ENCODE measurements at regions not wholly inside any gene's neighbourhood (a gene's known extent, or its start where the extent isn't known, plus 50 kb on each side); places are given as distances from the start of the nearest gene placed in this dataset.

DNA sequence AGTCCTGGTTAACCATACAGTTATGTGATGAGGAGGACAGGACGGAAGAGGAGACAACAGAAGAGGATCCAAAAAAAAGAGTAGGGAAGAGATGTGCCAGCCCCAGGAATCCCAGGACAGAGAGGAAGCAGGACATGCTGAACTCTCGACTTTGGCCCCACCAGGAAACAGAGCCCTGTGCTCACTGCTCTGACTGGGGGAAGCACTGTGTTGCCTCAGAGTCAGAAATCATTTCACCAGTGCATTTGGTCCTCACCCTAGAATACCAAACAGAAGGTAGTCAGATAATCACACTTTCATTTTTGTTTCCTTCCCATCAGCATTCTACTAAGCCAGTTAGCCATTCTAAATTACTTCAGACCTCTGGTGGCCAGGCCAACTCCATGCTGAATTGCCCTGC lies 421.0 kb upstream of the CDH5 start:
- no peak for DNase-seq (ENCODE audit: low read depth in 1 of 2, low spot score in 1 of 2)
- no peak for TF ChIP-seq GABPA (IDR thresholded peaks at IDR 0.05; ENCODE audit: low read depth)
- TF ChIP-seq, protein P1, sequence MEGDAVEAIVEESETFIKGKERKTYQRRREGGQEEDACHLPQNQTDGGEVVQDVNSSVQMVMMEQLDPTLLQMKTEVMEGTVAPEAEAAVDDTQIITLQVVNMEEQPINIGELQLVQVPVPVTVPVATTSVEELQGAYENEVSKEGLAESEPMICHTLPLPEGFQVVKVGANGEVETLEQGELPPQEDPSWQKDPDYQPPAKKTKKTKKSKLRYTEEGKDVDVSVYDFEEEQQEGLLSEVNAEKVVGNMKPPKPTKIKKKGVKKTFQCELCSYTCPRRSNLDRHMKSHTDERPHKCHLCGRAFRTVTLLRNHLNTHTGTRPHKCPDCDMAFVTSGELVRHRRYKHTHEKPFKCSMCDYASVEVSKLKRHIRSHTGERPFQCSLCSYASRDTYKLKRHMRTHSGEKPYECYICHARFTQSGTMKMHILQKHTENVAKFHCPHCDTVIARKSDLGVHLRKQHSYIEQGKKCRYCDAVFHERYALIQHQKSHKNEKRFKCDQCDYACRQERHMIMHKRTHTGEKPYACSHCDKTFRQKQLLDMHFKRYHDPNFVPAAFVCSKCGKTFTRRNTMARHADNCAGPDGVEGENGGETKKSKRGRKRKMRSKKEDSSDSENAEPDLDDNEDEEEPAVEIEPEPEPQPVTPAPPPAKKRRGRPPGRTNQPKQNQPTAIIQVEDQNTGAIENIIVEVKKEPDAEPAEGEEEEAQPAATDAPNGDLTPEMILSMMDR (IDR thresholded peaks at IDR 0.05; ENCODE audit: insufficient read depth, low read length), result no peak
- TF ChIP-seq, protein P2, sequence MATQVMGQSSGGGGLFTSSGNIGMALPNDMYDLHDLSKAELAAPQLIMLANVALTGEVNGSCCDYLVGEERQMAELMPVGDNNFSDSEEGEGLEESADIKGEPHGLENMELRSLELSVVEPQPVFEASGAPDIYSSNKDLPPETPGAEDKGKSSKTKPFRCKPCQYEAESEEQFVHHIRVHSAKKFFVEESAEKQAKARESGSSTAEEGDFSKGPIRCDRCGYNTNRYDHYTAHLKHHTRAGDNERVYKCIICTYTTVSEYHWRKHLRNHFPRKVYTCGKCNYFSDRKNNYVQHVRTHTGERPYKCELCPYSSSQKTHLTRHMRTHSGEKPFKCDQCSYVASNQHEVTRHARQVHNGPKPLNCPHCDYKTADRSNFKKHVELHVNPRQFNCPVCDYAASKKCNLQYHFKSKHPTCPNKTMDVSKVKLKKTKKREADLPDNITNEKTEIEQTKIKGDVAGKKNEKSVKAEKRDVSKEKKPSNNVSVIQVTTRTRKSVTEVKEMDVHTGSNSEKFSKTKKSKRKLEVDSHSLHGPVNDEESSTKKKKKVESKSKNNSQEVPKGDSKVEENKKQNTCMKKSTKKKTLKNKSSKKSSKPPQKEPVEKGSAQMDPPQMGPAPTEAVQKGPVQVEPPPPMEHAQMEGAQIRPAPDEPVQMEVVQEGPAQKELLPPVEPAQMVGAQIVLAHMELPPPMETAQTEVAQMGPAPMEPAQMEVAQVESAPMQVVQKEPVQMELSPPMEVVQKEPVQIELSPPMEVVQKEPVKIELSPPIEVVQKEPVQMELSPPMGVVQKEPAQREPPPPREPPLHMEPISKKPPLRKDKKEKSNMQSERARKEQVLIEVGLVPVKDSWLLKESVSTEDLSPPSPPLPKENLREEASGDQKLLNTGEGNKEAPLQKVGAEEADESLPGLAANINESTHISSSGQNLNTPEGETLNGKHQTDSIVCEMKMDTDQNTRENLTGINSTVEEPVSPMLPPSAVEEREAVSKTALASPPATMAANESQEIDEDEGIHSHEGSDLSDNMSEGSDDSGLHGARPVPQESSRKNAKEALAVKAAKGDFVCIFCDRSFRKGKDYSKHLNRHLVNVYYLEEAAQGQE (IDR thresholded peaks at IDR 0.05; ENCODE audit: insufficient replicate concordance, low read depth), result no peak
- H3K4me3 ChIP-seq (replicated peaks; ENCODE audit: insufficient read depth, low read length), result no peak overlapping the region
- no peak overlapping the region for H3K27ac ChIP-seq (replicated peaks)
- H3K27me3 ChIP-seq (ENCODE audit: insufficient read depth, poor library complexity, severe bottlenecking), result no peaks in the 10 kb centered on the region

DNA sequence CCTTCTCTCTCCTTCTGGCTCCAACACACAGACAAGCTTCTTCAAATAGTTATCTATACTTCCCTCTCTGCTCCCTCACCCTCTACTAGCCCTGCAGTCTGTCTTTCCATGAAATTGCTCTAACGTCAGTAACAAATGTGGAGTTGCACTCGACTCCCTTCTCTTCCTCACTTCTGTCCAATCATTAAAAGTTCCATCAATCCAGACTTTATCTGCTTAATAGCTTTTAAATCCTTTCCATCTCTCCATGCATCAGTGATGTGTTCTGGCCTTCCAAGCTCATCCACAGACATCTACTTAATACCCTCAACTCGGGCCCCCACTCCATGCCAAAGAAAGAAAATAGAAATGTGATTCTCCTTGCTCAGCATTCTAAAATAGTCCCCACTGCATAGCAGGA lies 422.1 kb upstream of the CDH5 start:
- no peaks in the 10 kb centered on the region for H3K27me3 ChIP-seq (ENCODE audit: insufficient read depth, poor library complexity, severe bottlenecking)
- H3K27ac ChIP-seq (replicated peaks), result no peak overlapping the region
- H3K4me3 ChIP-seq (replicated peaks; ENCODE audit: insufficient read depth, low read length), result no peak overlapping the region
- no peak for DNase-seq (ENCODE audit: low read depth in 1 of 2, low spot score in 1 of 2)
- TF ChIP-seq SPI1 (IDR thresholded peaks at IDR 0.05; ENCODE audit: borderline replicate concordance, low read depth), result no peak
- TF ChIP-seq GABPA (IDR thresholded peaks at IDR 0.05; ENCODE audit: low read depth), result no peak
- TF ChIP-seq, protein P2 (IDR thresholded peaks at IDR 0.05; ENCODE audit: insufficient replicate concordance, low read depth), result no peak
- TF ChIP-seq POLR2AphosphoS5 (IDR thresholded peaks at IDR 0.05; ENCODE audit: low read depth), result no peak
- TF ChIP-seq, protein P1 (IDR thresholded peaks at IDR 0.05; ENCODE audit: insufficient read depth, low read length), result no peak

DNA sequence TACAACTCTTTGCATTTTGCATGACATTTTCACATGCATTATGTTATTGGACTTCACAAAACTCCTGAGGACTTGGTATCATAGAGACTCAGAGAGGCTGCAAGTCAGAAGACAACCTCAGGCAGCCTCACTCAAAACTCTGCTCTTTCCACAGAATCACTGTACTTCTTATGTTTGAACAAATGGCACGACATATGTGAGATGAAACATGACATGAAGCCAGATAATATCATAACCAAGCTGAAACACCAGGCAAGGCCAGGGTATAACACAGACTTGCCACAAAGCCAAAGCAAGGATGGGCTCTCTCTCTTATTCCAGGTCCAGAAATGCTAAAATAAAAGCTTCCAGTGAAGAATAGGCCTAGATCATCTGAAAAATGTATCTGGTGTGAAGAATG lies 425.8 kb upstream of the CDH5 start:
- TF ChIP-seq, protein P1 (IDR thresholded peaks at IDR 0.05; ENCODE audit: insufficient read depth, low read length), result no peak
- Histone ChIP-seq H3K4me3 (replicated peaks; ENCODE audit: insufficient read depth, low read length) (no peak overlapping the region), H3K27ac (replicated peaks) (no peak overlapping the region), H3K27me3 (ENCODE audit: insufficient read depth, poor library complexity, severe bottlenecking) (no peaks in the 10 kb centered on the region)
- no peak for DNase-seq (ENCODE audit: low read depth in 1 of 2, low spot score in 1 of 2)

DNA sequence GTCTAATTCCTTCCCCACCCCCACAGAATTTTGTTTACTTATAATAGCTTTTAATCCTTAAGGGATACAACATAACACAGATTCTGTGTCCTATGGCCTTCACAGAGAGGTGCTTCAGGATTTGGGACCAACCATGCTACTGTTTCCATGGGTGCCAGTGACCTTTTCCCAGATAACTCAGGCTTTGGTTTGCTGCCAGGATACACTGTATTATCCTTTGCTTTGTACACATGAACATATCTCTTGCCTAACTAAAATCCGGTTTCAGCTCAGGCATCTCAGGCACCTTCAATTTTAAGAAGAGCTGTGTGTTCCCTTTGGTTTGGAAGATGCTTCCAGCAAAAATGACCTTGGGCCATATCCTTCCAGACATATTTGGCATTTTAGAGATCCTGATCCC lies 428.4 kb upstream of the CDH5 start:
- DNase-seq (ENCODE audit: low read depth in 1 of 2, low spot score in 1 of 2), result no peak
- H3K4me3 ChIP-seq (replicated peaks; ENCODE audit: insufficient read depth, low read length), result no peak overlapping the region
- TF ChIP-seq, protein P1 (IDR thresholded peaks at IDR 0.05; ENCODE audit: insufficient read depth, low read length), result no peak
- no peak for TF ChIP-seq POLR2AphosphoS5 (IDR thresholded peaks at IDR 0.05; ENCODE audit: low read depth)
- no peaks in the 10 kb centered on the region for H3K27me3 ChIP-seq (ENCODE audit: insufficient read depth, poor library complexity, severe bottlenecking)
- no peak overlapping the region for H3K27ac ChIP-seq (replicated peaks)
